GM21447 (cell line): ENCODE measurements at regions not wholly inside any gene's neighbourhood (a gene's known extent, or its start where the extent isn't known, plus 50 kb on each side); places are given as distances from the start of the nearest gene placed in this dataset.
A peak's percentile ranks its signal among the peaks of the same experiment; 100 is the strongest.

Experiments
- ATAC-seq: cut with Tn5 transposase; IDR thresholded peaks from one replicate; pipeline ENCODE4 v1.9.1; 2021; ENCODE audit not compliant: unreplicated experiment

GRCh38 chr15:69990566-69991421 is 106.9 kb downstream of the TLE3 start:
- ATAC-seq = no peak

DNA sequence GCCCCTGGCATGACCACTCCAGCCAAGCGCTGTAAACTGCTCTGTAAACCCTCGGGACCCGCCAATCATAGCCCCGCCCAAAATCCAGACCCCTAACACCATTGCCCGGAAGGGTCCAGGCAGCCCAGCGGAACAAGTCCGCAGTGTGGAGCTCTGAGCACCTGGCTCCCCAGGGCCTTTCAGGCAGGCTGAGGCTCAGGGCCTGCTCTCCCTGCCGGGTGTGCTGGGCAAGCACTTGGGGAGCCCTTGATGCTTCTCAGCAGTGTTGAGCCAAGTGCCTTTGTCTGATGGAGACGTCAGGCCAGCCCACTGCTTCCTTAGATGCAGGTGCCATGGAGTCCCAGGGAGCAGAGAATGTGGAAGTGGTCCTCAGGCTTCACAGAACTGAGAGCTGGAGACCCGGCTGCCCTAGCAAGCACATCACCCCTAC is 106.2 kb downstream of the TLE3 start:
- no peak for ATAC-seq

DNA sequence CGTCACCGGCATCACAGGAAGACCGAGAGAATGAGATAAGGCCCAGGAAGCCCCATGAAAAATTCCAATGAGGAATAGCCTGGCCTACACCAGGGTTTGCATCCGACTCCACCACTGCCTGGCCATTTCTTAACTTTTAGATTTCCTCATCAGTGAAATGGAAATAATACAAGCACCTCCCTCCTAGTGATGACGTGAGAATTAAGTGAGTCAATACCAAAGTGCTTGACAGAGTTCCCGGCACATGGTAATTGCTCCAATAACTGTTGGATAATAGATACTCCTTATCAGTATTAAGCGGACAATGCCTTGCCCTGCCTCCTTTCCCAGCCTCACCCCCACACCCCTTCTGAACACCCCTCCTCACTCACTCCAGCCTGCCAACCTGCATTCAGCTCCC is 105.4 kb downstream of the TLE3 start:
- no peak for ATAC-seq

DNA sequence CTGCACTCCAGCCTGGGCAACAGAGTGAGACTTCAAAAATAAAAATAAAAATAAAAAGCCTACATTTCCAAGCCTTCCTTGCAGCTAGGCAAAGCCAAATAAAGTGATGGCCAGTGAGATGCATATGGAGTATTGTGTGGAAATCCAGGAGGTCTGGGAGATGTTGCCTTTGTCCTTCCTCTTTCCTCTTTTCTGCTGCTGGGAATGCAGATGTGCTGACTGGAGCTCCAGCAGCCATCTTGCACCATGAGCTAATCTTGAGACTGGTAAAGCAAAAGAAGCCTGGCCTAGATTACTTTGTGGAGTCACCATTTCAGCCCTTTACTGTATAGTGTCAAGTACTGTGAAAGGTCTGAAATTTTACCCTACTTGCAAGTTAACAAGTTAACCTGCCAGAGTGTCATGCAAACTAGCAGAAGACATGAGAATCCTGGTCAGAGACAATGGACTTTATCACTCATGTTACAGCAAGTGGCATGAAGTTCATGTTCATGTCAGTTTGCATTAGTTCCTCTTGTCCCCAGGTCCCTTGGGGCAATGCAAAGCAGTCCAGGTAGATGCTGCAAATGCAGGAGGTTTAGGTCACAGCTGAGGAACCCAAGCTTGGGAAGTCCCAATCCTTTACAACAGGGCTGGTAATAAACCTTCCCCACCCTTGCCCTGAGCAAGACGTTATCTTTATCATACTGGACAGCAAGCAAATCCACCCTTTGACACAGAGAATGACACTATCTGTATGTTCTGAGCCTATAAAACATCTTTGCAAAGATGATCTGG is 103.1 kb downstream of the TLE3 start:
- peak; percentile 62 for ATAC-seq

GRCh38 chr15:69996321-69997160 is 101.2 kb downstream of the TLE3 start:
- no peak for ATAC-seq

GRCh38 chr15:69997161-69997485 is 100.6 kb downstream of the TLE3 start:
- no peak for ATAC-seq
